GM21381 (cell line): ENCODE measurements at regions not wholly inside any gene's neighbourhood (a gene's known extent, or its start where the extent isn't known, plus 50 kb on each side); places are given as distances from the start of the nearest gene placed in this dataset.

ENCODE experiments used
- ATAC-seq: cut with Tn5 transposase; IDR thresholded peaks from one replicate; pipeline ENCODE4 v1.9.1; 2021; ENCODE audit warnings: mild to moderate bottlenecking, moderate library complexity; ENCODE audit not compliant: unreplicated experiment

- ATAC-seq: no peak
These were observed 341.9 kb upstream of the B3GAT1 start for GRCh38 chr11:134753771-134754520.

GRCh38 chr11:134752964-134753770 lies 341.1 kb upstream of the B3GAT1 start:
- ATAC-seq: no peak

- no peak for ATAC-seq
These were observed 340.5 kb upstream of the B3GAT1 start for GRCh38 chr11:134752526-134752925.

GRCh38 chr11:134751766-134752165 lies 339.7 kb upstream of the B3GAT1 start:
- ATAC-seq: no peak

- ATAC-seq: no peak
These were observed 339.1 kb upstream of the B3GAT1 start for GRCh38 chr11:134751031-134751585.

- no peak for ATAC-seq
These were observed 338.6 kb upstream of the B3GAT1 start for GRCh38 chr11:134750619-134751018.

GRCh38 chr11:134749040-134749839 lies 337.2 kb upstream of the B3GAT1 start:
- ATAC-seq: no peak

GRCh38 chr11:134746609-134747008 lies 334.6 kb upstream of the B3GAT1 start:
- ATAC-seq: no peak

- ATAC-seq: no peak
These were observed 333.4 kb upstream of the B3GAT1 start for GRCh38 chr11:134745456-134745855.

- no peak for ATAC-seq
These were observed 331.8 kb upstream of the B3GAT1 start for GRCh38 chr11:134743820-134744195.

- no peak for ATAC-seq
These were observed 331.1 kb upstream of the B3GAT1 start for GRCh38 chr11:134742956-134743819.

GRCh38 chr11:134742224-134742612 lies 330.2 kb upstream of the B3GAT1 start:
- ATAC-seq: no peak

GRCh38 chr11:134741453-134742223 lies 329.6 kb upstream of the B3GAT1 start:
- ATAC-seq: no peak

- no peak for ATAC-seq
These were observed 328.7 kb upstream of the B3GAT1 start for GRCh38 chr11:134740590-134741261.

GRCh38 chr11:134739136-134739535 lies 327.1 kb upstream of the B3GAT1 start:
- no peak for ATAC-seq

GRCh38 chr11:134738581-134738980 lies 326.5 kb upstream of the B3GAT1 start:
- ATAC-seq: no peak

GRCh38 chr11:134737563-134738510 lies 325.8 kb upstream of the B3GAT1 start:
- ATAC-seq: no peak
